ENCODE measurements at regions not wholly inside any gene's neighbourhood (a gene's known extent, or its start where the extent isn't known, plus 50 kb on each side); places are given as distances from the start of the nearest gene placed in this dataset.
"Not testable (repeated sequence)": the region's sequence is repeated elsewhere in the genome, so short reads cannot be mapped to it uniquely, and the experiment has no call there.

DNA sequence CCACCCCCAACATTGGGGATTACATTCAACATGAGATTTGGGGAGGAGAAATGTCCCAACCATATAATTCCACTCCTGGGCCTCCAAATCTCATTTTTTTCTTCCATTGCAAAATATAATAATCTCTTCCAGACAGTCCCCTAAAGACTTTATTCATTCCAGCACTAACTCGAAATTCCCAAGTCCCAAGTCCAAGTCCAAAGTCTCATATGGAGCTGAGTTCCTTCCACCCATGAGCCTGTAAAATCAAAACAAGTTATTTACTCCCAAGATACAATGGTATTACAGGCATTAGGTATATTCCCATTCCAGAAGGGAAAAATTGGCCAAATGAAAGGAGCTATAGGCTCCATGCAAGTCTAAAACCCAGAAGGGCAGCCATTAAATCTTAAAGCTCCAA is 56.7 kb downstream of the P2RY1 start:
- DNase-seq: no peak

DNA sequence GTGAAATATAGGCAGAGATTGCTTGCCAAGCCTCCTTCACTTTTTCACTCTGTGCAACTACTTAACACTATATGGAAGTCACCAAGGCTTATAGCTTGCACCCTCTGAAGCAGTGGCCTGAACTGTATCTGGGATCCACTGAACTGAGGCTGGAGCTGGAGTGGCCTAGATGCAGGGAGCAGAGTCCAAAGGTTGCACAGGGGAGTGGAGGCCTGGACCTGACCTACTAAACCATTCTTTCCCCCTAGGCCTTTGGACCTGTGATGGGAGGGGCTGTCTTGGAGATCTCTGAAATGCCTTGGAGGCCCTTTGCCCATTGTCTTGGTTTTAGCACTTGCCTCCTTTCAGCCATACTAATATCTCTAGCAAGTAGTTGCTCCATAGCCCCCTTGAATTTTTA is 57.5 kb downstream of the P2RY1 start:
- DNase-seq: no peak

DNA sequence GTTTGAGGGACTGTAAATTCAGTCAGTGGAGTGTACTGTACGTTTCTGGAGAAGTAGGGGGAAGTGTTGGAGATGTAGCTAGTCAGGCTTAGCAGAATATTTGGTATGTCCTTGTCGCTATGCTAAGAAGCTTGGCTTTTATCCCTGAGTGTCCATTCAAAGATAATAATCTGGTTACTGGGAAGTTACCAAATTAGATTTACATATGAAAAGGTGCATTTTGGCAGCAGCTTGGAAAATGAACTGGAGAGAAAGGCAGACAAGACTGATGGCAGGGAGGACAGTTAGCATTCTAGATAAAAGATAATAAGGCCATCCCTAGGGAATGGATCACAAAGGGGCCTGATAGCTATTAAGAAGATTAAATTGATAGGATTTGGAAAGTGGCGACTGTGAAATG is 58.7 kb downstream of the P2RY1 start:
- no peak for DNase-seq

DNA sequence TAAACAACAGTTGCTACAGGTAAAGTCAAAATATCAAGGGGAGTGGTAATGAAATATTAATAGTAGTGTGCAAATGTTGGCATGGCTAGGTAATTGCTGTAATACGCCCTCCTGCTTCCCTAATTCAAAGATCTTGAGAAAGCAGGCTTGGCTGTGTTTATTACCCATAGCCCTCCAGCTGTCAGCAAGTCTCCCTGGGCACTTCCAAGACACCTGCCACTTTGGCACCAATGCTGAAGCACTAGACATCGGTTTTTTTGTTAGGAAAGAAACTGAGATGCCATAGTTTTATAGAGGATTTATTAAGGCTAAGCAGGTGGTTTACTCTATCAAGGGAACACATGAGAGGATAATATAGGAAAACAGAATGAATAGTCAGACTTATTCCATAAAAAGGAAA is 64.4 kb downstream of the P2RY1 start:
- DNase-seq: no peak

DNA sequence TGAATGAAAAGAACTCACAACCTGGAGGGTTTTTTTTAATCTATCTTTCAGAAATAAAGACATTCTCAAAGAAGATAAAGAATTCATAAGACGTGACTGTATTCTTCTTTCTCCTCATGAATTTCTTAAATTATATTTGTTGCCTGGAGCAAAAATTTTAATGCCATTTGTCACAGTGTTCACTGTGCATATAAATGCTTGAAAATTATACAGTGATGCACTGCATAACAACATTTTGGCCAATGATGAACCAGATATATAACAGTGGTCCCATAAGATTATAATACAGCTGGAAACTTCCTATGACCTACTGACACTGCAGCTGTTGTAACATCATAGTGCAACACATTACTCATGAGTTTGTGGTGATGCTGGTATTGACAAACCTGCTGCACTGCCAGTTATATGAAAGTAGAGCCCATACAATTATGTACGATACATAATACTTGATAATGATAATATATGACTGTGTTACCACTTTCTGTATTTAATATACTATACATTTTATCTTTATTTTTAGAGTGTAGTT is 67.3 kb downstream of the P2RY1 start:
- no peak for DNase-seq

DNA sequence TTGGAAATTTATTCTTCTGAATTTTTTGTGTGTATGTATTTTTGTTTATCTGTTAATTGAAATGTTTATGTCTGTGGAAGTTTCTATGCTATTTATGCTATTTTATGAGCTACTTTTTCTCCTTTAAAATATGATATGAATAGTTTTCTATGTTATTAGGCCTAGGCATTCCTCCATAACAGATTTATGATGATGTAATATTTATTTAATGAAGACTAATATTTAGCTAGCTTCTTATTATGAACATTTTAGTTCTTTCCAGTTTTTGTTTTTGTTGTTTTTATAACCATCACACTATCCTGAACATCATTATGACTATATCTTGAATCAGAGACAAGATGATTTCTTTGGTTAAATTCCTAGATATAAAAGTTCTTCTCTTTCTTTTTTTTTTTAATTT is 70.7 kb downstream of the P2RY1 start:
- no peak for DNase-seq

DNA sequence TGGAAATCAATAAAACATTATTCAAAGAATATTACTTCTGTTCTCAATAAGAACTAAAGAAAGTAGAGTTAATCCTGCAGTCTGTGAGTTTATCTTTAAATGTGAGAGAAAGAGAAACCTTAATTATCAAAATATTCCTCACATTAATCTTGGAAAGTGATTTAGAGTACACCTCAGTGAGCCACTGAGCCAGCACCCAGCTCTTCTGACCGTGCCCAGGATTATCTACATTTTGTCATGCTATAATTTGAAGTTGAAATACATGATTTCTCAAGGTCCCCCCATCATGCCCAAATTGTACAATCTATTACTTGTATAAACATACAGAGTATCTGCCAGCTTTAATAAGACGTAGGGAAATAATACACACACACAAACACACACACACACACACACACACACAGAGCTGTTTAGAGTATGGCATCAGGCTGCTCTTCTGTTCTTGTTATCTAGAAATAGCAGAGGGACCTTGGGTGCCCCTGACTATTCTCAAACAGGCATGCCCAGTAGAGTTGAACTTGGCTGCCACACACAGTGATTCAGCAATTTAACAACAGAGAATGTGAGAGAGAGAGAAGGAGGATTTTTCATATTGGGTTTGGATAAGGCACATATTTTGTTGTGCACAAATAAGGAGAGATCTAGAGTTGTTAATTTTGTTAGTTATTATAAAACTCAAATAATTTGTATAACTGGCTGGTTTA is 74.4 kb downstream of the P2RY1 start:
- DNase-seq: no peak

DNA sequence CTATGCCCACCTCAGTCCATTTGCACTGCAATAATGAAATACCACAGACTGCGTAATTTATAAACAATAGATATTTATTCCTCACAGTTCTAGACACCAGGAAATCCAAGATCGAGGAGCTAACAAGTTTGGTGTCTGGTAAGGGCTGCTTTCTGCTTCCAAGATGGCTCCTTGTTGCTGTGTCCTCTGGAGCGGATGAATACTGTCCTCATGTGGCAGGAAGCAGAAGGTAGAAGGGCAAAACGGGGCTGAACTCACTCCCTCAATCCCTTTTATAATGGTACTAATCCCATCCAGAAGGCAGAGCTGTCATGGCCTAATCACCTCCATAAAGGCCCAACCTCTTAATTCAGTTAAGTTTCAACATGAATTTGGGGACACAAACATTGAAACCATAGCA is 75.3 kb downstream of the P2RY1 start:
- DNase-seq: no peak

DNA sequence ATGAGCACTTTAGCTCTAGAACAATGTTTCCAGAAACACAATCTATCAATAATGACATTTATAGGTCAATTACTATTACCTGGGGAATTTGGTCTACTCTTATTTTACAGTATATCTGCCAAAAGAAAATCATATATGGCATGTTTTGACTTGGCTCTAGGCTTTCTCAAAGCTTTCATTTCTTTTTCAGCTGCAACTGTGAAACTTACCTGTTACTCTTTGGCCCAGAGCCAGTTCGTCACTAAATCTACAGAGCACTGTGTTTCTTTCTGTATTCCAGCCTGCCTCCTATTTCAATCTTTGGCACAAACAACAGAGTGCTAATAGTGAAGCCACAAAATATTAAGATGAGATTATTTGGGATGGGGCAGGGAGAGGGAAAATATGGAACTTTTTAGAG is 76.0 kb downstream of the P2RY1 start:
- DNase-seq: no peak

DNA sequence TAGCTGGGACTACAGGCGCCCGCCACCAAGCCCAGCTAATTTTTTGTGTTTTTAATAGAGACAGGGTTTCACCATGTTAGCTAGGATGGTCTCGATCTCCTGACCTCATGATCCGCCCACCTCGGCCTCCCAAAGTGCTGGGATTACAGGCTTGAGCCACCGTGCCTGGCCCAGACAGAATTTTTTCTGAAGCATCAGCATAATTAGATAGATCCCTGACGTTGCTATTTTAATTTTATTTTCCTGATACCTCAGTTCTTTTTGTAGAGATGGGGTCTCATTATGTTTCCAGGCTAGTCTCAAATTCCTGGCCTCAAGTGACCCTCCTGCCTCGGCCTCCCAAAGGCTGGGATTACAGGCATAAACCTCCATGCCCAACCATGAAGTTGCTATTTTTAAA is 79.8 kb downstream of the P2RY1 start:
- not testable (repeated sequence) for DNase-seq

DNA sequence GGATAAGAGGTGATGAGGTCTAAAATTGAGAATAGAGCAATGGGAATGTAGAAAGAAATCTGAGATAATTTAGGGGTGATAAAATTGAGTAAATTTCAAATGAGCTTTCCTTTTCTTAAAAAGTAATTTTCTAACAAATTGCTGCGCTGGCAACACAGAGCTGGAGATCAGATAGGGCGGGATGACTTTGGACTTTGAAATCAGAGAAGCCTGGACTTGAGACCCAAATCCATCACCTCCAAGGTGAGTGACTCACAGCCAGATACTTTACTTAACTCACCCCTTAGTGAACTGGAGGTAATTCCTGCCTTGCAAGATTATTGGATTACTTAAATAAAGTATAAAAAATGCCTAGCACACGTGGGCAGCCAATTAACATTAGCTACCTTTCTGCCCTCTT is 80.8 kb downstream of the P2RY1 start:
- DNase-seq: no peak

DNA sequence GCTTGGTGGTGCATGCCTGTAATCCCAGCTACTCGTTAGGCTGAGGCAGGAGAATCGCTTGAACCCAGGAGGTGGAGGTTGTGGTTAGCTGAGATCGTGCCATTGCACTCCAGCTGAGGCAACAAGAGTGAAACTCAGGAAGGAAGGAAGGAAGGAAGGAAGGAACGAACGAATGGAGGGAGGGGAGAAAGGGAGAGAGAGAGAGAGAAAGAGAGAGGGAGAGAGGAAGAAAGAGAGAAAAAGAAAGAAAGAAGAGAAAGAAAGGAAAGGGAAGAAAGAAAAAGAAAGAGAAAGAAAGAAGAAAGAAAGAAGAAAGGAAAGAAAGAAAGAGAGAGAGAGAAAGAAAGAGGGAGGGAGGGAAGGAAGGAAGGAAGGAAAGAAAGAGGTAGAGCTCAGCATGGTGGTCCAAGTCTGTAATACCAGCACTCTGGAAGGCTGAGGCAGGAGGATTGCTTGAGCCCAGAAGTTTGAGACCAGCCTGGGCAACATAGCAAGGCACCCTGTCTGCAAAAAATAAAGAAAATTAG is 81.9 kb downstream of the P2RY1 start:
- no peak for DNase-seq

DNA sequence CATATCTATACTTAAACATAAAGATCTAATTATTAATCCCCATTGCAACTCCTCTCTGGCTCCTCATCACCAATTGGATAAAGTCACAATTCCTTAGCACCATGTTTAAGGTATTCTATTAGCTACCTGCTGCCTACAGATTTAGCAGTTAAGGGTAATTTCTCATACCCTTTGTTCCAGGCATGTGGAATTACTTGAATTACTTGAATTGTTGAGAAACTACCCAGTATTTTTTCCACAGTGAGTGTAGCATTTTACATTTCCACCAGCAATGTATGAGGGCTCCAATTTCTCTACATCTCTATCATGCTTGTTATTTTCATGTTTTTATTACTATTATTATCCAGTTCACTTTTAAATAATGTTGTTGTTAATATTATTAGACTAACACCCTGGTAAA is 86.4 kb downstream of the P2RY1 start:
- no peak for DNase-seq

DNA sequence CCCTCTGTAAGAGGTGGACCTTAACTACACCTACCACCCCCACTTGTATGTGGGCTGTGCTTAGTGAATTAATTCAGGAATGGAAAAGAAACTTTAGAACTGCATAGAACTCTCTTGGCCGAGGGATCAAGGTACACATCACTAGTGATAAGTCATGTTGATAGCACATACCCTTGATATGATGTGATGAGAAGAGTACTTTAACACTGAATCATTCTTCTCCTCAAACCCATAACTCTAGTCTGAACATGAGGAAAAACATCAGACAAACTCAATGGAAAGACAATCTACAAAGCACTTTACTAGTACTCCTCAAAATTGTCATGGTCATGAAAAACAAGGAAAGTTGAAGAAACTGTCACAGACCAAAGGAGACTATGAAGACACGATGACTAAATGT is 87.6 kb downstream of the P2RY1 start:
- no peak for DNase-seq

DNA sequence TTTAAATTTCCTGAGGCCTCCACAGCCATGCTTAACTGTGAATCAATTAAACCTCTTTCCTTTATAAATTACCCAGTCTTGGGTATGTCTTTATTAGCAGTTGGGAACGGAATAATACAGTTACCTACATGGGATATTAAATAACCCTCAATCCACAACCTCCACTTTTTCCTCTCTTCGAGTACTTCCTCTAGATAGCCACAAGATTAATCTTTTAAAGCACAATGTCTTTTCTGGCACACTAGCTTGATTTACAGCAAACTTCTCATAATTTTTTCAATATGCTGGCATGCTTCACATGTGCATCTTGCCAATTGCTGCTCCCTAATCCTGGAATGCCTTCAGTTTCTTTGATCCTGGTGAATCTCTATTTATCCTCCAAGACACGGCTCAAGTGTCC is 92.2 kb downstream of the P2RY1 start:
- DNase-seq: no peak

DNA sequence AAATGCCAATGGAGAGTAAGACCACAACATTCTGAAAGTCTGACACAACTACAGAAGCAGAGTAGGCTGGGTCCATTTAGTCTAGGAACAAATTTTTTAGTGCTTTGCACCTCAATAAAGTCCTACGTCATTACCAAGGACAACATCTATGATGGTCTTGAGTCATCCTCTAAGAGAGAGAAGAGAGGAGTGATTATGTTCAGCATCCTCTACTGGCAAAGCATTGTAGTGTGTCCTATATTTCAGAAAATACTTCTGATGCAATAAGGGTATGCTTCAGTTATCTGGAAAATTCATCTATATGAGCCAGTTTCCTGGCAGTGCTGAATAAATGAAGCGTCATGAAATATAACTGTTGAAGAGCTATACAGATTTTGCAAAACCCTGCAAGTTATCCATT is 95.6 kb downstream of the P2RY1 start:
- DNase-seq: no peak

DNA sequence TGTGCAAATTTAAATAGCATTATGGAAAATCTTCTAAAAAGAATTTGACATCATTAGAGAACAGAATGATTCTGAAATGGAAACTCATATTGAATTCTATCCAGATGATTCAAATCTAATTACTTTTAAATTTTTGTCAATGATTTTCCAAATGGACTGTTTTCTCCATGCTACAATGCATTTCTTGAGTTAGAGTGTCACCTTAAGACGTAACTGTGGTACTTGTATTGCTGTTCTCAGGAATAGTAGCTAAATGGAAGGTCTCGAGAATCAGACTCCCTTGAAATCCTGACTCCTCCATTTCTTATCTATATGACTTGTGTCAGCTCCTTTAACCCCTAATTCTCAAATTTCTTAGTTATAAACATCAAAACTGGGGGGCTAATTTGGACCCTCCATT is 102.3 kb downstream of the P2RY1 start:
- no peak for DNase-seq

DNA sequence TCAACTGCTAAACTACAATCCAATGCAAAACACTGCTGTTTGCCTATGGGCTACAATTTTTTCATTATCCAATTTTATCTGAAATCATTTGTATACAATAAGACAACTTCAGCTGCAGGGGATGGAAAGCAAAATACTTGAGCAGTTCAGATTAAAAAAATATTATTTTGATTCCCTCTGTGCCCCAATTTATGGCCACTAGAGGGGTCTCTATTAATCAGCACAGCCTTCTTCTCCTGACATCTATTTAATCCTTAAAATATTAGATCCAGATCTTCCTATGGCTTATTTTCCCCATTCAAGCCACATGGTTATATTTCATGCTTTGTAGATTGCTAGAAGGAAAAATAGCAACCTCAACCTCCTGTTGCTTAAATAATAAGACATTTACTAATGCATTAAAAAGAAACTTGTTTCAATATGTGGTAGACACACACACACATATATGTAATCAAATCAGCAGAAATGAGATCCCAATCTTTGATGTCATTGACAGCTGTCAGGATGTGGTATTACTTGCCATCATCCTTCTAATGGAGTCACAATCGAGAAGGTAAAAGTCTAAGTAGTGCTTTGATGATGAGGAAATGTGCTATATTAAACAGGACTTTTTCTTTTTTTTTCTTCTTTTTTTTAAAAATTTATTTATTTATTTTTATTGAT is 104.2 kb downstream of the P2RY1 start:
- no peak for DNase-seq

DNA sequence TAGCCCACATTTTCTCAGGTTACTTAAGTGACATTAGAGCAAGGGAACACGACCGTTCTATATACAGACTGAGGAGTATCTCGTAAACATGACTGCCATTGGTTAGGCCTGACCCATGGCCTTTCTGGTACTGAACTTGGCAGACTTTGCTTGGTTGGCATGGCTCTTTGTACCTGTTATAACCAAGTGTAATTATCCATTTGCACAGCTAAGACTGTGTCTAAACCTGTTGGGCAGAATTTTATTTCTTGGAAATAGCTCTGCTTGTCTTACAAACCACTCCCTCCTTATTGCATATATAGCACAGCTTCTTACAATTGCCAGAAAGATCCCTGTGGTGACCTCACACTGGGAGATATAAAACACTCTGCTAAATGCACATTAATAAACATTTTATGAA is 106.9 kb downstream of the P2RY1 start:
- DNase-seq: no peak

DNA sequence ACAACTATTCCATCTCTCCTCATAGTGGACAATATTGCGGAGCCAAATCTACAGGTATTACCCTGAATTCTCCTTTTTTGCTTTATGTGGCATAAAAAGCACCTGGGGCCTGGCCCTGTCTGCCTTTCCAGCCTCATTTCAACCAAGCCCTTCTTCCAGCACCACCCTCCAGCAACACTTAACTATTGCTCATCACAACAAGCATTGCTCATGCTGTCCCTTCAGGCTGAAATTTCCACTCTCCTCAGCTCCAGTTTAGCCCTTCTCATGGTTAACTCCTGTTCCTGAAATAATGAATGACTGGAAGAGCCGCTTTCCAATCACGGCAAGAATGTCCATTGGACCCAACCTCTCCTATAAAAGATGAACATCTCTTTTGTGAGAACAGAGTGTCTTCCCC is 107.4 kb downstream of the P2RY1 start:
- DNase-seq: no peak

DNA sequence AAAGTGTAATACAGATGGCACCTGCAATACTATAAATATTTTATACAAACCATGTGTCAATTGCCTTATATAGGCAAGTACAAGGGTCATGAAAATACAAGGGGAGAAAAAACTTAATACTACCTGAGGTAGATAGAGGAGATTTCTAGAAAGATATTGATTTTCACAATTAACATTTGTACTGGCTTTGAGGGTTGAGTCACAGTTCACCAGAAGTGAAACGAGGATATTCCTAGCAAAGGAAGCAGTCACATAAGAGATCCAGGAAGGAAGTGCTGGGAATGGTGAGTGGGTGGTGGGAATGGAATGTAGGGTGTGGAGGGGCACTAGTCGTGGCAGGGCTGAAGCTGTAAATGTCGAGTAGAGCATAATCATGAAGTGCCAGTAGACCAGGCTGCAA is 108.7 kb downstream of the P2RY1 start:
- DNase-seq: peak; percentile 7

DNA sequence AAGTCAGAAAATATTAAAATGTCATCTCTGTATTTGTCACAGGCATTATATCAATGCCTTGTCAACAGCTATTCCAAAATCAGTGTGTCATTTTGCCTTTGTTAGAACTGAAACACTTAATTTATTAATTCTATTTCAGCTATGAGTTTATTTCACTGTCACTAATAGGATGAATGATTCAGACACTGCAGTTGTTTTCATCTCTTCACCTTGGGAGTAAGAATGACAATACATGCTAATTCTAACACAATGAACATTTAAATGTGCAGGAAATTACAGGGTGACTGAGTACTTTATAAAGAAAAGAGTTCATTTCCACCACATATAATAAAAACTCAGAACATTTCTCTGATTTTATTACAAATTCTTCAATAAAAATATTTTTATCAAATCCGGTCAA is 109.7 kb downstream of the P2RY1 start:
- no peak for DNase-seq

DNA sequence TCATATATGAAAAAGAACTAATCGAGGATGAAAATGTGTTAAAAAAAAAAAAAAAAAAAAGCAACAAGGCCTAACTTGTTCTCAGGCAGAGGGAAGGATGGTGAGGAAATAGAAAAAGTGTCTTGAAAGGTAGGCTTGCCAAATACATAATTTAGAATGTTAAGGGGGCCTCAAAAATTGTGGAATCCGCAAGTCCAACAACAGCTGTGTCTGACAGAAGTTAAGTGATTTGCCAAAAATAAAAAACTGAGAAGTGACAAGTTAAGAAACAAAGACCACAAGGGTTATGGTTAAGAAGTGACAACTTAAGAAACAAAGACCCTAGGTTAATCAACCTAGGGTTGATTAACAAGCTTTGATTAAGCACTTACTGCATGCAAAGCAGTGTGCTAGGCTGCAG is 110.6 kb downstream of the P2RY1 start:
- DNase-seq: no peak

DNA sequence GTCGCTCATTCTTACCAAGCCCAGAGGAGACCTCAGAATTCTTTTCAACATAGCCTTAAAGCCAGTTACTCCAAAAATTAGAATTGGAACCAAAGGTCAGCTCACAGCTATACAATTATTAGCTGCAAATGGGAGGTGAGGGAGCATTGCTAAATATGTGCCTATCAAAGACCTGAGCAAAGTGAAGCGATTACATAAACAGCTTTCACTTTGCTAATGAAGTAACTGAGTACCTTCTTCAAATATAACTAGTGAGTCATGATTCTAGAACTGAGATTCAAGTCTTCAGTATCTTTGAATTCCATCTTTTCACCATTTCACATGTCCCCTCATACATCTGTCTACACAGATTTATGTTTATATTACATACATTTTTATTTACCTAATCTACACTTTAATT is 122.6 kb downstream of the P2RY1 start:
- no peak for DNase-seq

DNA sequence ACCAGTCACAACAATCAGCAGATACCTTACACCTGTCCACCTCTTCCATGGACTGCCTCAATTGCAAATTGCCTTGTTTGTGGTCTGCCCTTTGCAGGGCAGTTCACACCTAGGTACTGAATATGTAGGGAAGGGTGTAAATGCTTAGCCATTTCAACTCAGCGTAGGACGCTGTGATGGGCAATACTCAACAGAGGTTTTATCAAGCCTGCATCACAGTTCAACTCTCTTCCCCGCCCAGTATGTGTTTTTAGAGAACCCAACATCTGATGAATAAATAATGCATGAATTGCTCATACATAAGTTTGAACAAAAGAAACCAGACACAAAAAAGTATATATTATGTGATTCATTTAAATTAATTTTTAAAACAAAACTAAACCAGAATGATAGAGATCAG is 124.4 kb downstream of the P2RY1 start:
- DNase-seq: no peak
